ENCODE measurements at regions not wholly inside any gene's neighbourhood (a gene's known extent, or its start where the extent isn't known, plus 50 kb on each side); places are given as distances from the start of the nearest gene placed in this dataset.

DNA sequence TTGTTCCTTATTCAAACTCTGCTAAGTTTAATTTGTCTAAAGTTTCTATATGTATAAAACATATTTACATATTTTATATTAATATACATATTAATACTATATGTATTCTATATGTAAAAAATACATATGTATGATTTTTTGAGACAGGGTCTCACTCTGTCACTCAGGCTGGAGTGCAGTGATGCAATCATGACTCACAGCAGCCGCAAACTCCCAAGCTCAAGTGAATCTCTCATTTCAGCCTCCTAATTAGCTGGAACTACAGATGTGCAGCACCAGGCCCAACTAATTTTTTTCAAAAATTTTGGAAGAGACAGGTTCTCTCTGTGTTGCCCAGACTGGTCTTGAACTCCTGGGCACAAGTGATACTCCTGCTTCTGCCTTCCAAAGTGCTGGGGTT is 684.9 kb downstream of the TRAM1L1 start:
- DNase-seq = no peak

DNA sequence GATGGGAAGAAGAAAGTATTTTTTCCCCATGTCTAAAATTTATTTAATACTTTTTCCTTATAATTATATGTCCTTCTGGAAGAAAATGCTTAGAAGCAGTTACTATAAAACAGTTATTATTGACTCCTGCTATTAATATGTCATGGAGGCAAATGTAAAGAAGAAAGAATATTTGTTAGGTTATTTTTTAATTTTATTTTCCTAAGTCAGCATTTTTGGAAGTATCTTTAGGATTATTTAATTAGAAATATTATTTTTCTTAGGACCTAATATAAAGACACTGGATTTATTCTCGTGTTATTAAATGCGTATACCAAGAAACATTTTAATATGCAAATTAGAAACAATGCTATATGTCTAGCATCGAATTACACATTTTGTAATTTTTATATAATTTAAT is 687.7 kb downstream of the TRAM1L1 start:
- DNase-seq = no peak

DNA sequence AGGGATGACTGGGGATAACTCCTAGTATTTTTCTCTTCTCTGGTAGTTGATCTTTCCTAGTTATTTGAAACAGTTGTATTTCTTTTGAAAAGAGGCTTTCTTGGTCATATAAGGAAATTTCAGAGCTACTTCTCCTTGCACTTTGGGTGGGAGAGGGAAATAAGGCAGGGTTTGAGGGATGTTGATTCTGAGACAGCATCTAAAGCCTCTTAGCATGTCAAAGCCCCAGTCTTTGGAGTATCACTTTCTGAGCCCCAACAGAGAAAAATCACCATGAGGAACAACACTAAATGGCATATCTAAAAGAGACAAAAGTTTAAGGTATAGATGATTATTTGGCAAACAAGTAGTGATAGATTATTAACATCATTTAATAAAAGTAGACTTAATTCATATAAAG is 688.1 kb downstream of the TRAM1L1 start:
- no peak for DNase-seq

DNA sequence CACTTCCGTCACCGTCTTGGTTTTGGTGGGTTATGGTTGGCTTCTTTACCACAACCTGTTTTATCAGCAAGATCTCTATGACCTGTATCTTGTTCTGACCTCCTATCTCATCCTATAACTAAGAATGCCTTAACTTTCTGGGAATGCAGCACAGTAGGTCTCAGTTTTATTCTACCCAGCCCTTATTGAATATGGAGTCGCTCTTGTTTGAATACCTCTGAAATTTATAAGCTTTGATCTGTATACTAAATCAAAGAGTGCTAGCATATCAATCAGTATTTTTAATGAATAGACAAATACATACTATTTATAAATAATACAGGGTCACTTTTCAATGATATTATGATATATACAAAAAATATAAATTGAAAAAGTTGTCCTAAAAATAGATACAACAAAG is 690.0 kb downstream of the TRAM1L1 start:
- no peak for DNase-seq

DNA sequence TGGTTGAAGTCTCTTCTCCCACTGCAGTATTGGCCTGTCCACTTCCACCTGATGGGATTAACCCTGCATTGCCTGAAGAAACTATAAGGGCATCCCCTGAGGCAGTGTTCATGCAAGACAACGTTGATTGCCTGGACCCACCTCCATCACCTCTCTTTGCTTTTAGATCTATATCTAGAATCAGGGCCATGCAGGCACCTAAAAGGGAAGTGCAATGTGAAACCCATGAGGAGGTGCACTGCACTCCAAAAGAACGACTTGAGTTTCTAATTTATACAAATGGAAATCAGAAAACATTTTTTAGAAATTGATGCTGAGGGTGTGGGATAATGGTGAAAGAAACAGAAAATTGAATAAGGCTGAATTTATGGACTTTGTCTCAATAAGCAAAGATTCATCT is 694.4 kb downstream of the TRAM1L1 start:
- no peak for DNase-seq

DNA sequence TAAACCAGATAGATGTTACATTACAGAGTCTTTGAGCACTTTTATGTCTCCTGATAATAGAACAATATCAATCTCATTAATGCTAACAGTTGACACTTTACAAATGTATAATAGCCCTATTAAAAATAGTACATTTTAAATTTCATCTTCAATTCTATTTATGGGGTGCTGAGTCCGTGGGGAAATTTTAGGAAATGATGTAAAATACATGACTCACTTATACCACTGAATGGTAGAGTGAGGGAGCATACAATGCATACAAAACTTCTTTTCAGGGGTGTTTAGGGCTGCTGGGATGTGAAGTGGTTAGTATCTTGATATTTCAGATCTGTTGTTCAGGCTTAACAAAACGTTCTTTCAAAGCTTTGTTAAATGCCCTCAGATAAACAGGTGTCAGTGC is 696.2 kb downstream of the TRAM1L1 start:
- no peak for DNase-seq

DNA sequence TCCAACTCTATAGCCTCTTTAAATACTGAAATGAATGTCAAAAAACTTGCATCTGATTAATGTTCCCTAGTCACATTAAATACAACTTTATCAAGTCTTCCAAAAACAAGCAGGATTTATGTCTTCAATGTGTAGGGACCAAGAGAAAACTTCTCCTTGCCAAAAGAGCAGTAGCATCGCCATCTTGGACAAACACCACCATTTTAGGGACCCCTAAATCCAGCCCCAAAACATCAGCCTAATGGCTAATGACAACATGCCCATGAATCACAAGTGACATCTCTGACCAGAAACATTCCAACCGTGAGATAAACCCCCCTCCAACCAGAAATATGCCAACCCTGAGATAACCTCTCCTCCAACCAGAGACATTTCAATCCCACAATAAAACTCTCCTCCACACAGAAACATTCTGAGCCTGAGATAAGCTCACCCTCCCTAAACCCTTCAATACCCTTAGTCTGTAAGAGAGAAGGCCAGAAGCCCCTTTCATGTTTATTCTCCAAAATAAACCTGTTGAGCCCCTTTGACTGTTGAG is 697.4 kb downstream of the TRAM1L1 start:
- DNase-seq = no peak

DNA sequence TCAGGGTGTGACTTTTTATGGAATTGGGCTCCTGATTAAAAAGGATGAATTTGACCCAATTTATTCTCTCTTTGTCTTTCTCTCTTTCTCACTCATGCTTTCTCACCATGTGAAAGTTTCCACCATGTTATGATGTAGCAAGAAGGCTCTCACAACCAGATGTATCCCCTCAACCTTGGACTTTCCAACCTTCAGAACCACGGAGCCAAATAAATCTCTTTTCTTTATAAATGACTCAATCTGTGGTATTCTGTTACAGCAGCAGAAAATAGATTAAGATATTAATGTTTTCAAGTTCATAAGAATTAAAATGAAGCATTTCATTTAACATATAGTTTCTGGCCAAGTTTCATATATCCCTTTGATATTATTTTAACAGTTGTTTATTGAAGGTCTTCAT is 698.5 kb downstream of the TRAM1L1 start:
- DNase-seq = no peak

DNA sequence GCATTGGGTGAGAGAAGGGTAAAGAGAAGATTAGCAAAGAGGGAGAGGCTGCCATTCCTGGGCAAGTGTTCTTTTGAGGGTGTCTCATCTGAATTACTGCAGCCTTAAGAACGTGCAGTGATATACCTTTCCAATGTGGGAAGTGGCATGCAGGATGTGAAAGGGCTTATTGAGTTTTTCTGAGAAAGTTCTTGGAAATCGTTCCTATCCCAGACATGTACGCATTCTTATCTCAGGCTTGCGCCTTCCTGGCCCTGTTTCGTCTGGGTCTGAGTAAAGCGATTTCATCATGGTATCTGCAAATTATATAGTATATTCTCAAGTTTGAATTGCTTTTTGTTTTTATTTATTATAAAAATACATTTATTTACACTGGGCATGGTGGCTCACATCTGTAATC is 699.8 kb downstream of the TRAM1L1 start:
- DNase-seq = no peak

DNA sequence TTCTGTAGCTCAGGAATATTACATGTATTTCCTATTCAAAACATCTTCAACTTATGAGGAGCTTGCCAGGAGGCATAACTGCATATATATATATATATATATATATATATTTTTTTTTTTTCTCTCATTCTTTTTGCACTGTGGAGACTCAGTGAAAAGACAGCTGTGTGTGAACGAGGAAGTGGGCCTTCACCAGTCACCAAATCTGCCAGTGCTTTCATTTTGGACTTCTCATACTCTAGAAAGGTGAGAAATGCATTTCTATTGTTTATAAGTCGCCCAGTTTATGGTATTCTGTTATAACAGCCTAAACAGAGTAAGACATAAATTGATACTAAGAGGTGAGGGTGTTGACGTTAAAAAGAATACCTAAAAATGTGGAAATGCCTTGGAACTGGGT is 710.6 kb downstream of the TRAM1L1 start:
- no peak for DNase-seq

DNA sequence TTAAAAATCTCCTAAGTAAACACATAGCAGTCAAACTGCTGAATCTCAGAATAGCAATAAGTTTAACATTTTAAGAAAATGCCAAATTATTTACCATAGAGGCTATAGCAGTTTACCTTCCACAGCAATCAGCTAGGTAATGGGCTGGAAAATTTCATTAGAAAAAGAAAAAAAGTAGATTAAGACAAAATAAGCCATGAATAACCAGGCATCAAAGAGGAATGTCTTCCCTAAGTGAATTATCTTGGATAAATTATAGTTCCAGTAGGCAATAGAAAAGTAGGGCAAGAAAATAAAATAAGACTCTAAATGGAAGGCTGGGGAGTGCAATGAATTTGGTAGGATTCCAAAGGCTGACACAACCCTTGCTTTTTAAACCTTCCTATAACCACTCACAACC is 722.8 kb downstream of the TRAM1L1 start:
- DNase-seq = no peak

DNA sequence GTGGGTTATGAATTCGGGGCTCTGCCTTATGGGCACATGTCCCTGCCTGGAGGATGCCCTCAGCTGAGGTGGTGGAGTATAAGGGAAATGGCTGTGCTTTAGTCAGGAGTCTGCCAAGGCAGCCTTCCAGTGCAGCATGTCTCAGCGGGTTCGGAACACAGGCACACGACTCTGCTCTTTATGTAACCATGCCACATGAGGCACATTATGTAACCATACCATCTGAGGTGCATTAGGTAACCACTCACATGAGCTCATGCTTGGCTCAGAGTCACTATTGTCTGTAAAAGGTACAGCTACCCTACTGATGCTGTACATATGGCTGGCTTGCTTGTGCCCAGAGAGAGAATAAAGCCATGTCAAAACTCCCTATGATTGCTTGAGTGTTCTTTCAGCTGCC is 723.6 kb downstream of the TRAM1L1 start:
- no peak for DNase-seq

DNA sequence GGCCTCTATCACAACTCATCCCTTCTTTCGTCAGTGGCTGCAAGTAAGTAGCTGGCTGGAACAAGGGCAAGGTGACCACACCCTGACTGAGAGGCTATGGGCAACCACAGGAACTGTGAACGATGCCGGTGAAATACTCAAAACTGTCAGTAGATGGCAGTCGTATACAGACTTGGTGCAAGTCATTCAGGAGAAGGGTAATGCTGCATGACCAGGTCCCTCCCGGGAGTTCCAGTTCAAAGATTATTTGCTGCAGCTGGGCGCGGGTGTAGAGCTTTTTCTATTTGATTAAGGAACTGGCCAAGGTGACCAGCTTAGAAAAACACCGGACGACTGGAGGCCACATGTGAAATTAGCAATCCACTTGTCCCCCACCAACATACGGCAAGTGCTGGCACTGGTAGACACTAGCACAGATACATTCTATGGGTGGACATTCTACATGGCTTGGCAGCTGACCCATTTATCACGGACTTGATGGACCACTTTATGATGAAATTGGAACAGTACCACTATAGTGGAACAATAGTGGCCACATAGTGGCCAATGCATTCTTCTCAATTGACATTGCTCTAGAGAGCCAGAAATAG is 726.6 kb downstream of the TRAM1L1 start:
- no peak for DNase-seq

DNA sequence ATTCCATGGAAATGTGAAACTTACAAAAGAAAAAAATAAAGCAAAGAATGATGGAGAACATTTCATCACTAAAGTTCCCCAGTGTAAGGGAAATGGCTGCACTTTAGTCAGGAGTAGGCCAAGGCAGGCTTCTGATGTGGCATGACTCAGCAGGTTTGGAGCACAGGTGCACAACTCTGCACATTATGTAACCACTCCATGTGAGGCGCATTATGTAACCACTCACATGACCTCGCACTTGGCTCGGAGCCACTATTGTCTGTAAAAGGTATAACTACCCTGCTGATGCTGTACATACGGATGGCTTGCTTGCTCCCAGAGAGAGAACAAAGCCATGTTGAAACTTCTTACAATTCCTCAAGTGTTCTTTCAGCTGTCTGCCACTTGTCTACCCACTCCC is 727.6 kb downstream of the TRAM1L1 start:
- no peak for DNase-seq

DNA sequence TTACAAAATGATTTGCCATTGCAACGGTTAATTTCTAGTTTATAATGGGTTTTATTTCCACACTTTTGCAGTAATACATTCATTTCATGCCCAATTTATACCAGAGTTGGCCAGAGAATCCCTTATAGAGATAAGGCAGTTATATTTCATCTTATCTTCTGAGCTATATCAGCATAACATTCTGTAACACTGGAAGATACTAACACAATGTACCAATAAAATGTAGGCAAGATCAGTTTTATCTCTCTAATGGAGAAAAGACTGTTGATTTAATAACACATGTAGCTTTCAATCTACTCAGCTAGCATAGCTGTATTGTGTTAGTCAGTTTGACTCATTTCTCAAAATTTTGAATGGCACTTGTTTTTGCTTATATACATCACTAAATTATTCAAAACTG is 738.6 kb downstream of the TRAM1L1 start:
- no peak for DNase-seq

DNA sequence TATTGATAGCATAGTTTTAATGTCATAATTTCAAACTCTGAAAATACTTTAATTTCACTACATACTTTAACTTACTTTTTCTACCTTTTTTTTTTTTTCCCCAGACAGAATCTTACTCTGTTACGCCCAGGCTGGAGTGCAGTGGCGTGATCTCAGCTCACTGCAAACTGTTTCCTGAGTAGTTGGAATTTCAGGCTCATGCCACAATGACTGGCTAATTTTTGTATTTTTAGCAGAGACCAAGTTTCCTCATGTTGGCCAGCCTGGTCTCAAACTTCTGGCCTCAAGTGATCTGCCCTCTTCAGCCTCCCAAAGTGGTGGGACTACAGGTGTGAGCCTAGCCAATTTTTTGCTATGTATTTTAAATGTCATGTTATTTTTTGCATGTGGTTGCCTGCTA is 741.6 kb downstream of the TRAM1L1 start:
- DNase-seq = no peak

DNA sequence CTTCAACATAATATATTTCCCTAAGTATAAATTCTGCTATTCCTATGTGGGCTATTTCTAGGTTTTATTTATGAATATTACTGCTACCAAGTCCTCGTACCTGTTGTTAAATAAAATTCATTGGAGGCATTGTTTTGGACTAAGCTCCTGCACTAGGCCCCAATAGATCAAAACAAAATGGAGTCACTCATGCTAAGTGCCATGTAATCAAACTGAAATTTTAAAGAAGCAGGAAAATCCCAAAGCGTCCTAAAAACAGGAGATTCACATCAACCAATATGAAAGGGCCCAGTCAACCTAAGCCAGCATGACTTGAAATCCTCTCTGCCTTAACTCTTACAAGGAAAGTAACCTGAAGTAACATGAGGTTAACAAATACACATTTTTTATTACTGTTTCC is 743.2 kb downstream of the TRAM1L1 start:
- DNase-seq = no peak

DNA sequence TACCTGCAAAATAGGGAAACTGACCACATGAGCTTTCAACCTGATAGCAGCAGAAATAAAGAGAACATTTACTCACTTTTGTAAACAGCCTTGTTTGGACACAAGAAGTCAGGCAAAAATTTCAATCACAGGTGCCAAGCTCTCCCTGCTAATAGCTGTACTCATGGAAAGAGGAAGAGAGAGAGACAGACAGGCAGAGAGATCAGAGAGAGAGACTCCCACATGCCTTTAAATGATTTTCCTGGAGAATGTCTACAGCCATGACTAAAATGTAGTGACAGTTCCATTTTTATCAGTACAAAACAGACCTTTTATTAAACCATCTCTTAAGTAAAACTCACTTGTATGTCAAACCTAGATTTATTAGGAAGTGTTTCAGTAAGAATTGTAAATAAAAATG is 752.9 kb downstream of the TRAM1L1 start:
- DNase-seq = no peak

DNA sequence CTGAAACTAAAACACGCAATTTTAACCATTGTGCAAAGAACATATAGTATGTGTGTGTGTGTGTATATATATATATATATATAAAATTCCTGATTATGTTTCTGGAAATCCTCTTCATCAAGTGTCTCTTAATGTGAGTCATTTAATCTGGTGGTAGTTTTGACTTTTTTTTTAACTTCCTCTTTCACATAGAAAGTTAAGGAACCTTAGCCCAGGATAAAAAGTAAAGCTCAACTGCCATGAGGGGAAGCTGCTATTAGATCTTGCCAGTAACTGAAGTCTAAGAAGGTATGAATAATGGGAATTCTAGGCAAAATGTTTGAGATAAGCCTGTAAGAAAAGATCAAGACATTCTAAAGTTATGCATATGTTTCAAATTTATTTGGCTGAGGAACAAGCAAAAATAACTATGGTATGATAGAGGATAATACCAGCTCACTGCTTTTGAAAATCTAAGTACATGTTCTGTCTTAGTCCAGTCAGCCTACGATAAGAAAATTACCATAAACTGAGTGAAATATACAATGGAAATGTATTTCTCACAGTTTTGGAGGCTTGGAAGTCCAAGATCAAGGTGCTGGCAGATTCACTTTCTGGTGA is 757.0 kb downstream of the TRAM1L1 start:
- no peak for DNase-seq

DNA sequence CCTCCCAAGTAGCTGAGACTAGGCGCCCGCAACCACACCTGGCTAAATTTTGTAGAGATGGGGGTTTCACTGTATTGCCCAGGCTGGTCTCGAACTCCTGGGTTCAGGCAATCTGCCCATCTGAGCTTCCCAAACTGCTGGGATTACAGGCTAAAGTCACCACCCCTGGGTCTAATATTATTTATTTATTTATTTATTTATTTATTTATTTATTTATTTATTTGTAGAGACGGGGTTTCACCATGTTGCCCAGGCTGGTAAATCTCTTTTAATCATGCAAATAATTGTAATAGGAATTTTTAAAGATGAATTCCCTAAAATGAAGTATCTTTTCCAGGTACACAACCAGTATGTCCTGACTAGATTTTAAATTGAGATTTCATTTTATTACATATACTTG is 761.8 kb downstream of the TRAM1L1 start:
- DNase-seq = no peak

DNA sequence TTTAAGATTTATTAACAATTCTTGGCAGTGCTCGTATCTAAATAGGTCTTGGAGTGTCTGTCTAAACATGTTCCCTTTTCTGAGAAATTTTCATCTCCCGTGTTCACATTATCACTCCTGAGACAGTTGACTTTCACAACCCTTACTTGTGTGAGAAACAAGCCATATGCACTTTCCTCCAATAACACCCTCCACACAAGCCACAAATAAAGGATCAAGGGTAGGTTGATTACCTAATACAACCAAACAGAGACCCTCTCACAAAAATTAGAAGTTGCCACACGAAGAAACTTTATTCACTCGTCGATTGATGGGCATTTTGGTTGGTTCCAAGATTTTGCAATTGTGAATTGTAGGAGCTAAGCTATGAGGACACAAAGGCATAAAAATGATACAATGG is 763.9 kb downstream of the TRAM1L1 start:
- DNase-seq = no peak

DNA sequence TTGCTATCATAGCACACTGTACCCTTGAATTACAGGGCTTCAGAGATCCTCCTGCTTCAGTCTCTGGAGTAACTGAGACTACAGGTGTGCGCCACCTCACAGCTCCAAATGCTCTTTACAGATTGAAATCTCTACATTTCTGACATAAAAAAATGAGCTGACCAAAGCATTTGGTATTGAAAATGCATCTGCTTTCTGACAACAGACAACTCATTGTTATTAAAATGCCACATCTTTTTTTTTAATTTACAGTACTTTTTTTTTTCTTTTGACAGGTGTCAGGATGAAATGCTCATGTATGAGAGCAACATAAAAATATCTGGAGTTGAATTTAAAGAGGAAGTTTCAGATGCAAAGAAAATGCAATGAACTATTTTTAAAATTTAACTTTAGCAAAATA is 764.5 kb downstream of the TRAM1L1 start:
- DNase-seq = no peak

DNA sequence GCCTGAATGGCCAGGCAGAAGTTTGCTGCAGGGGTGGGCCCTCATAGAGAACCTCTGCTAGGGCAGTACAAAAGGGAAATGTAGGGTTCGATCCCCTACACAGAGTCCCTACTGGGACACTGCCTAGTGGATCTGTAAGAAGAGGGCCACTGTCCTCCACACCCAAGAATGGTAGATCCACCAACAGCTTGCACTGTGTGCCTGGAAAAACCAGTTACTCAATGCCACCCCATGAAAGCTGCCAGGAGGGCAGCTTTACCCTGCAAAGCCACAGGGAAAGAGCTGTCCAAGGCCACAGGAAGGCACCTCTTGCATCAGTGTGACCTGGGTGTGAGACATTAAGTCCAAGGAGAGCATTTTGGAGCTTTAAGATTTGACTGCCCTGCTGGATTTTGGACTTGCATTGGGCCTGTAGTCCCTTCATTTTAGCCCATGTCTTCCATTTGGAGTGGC is 781.6 kb downstream of the TRAM1L1 start:
- DNase-seq = no peak

DNA sequence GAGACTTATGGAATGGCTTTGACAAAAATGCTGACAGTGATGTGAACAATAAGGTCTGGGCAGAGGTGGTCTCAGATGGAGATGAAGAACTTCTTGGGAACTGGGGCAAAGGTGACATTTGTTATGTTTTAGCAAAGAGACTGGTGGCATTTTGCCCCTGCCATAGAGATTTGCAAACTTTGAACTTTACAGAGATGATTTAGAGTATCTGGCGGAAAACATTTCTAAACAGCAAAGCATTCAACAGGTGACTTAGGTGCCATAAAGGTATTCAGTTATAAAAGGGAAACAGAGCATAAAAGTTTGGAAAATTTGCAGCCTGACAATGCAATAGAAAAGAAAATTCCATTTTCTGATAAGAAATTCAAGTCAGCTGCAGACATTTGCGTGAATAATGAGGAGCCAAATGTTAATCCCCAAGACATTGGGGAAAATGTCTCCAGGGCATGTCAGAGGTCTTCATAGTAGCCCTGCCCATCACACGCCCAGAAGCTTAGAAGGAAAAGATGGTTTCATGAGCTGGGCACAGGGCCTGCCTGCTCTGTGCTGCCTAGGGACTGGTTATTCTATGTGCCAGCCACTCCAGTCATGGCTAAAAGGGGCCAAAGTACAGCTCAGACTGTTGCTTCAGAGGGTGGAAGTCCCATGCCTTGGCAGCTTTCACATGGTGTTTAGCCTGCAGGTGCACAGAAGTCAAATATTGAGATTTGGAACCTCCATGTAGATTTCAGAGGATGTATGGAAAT is 782.2 kb downstream of the TRAM1L1 start:
- no peak for DNase-seq
